Left ventricle myocardium inferior (tissue), 1 donor: ENCODE measurements at regions not wholly inside any gene's neighbourhood (a gene's known extent, or its start where the extent isn't known, plus 50 kb on each side); places are given as distances from the start of the nearest gene placed in this dataset.

Experiments used
- DNase-seq: peaks from one replicate; pipeline ENCODE4 v3.0.0-alpha.2; 2020
- H3K27ac ChIP-seq: fragments of 200-600 bp; replicated peaks from 2 replicates; pipeline ENCODE4 v1.8.0; 2021
- H3K27me3 ChIP-seq: fragments of 200-600 bp; 2 replicates; pipeline ENCODE4 v1.8.0; 2021; ENCODE audit warnings: low read depth
- H3K36me3 ChIP-seq: fragments of 200-600 bp; 2 replicates; pipeline ENCODE4 v1.8.0; 2021
- H3K4me1 ChIP-seq: fragments of 200-600 bp; 2 replicates; pipeline ENCODE4 v1.8.0; 2021
- H3K4me3 ChIP-seq: fragments of 200-600 bp; 2 replicates; pipeline ENCODE4 v1.8.0; 2021; ENCODE audit warnings: mild to moderate bottlenecking, moderate library complexity
- H3K9me3 ChIP-seq: fragments of 200-600 bp; replicated peaks from 2 replicates; pipeline ENCODE4 v1.8.0; 2021
- intact Hi-C: fragments of 100-400 bp; cut with micrococcal nuclease; formaldehyde crosslinking; loops from one replicate; pipeline ENCODE4 v1.11.0; 2022
- TF ChIP-seq, protein P1 (sequence below): fragments of 200-600 bp; IDR thresholded peaks from 2 replicates; pipeline ENCODE4 v1.8.0; 2021; ENCODE audit warnings: antibody characterized with exemption, mild to moderate bottlenecking, borderline replicate concordance
- donor health status: DM: no; HTN: yes; CAD: no; lungs with severe emphysema.

- DNase-seq, result no peak
Observed at GRCh38 chr1:209420276-209420675, 163.2 kb upstream of the CAMK1G start.

DNA sequence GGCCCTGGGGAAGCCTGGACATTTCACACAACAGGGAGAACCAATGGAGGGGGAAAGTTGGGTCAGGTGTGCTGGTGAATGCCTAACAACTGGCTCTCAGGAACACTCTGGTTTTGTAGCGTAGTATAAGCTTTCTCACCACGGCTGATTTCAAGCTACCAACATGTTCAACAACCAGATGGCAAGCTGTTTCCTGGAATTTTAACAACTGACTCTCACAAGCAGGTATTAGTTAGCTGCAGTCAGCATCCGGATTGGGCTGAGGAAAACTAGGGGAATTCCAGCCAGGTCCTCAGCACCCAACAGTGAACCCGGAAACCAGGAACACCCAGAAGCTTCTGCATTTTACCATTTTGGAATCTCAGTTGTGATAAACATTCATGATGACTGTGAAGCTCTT, 162.3 kb upstream of the CAMK1G start:
- H3K36me3 ChIP-seq, result no peaks in the 10 kb centered on the region
- H3K27ac ChIP-seq, result no peak overlapping the region
- no peak overlapping the region for H3K4me3 ChIP-seq
- intact Hi-C loops, result no loop called here
- TF ChIP-seq, protein P1, sequence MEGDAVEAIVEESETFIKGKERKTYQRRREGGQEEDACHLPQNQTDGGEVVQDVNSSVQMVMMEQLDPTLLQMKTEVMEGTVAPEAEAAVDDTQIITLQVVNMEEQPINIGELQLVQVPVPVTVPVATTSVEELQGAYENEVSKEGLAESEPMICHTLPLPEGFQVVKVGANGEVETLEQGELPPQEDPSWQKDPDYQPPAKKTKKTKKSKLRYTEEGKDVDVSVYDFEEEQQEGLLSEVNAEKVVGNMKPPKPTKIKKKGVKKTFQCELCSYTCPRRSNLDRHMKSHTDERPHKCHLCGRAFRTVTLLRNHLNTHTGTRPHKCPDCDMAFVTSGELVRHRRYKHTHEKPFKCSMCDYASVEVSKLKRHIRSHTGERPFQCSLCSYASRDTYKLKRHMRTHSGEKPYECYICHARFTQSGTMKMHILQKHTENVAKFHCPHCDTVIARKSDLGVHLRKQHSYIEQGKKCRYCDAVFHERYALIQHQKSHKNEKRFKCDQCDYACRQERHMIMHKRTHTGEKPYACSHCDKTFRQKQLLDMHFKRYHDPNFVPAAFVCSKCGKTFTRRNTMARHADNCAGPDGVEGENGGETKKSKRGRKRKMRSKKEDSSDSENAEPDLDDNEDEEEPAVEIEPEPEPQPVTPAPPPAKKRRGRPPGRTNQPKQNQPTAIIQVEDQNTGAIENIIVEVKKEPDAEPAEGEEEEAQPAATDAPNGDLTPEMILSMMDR, result no peak
- no peaks in the 10 kb centered on the region for H3K9me3 ChIP-seq
- H3K4me1 ChIP-seq, result no peaks in the 10 kb centered on the region
- H3K27me3 ChIP-seq, result peaks cover 13% of the 10 kb centered on the region
- DNase-seq, result no peak

More at GRCh38 chr1:209420276-209420675, 163.2 kb upstream of the CAMK1G start:
- intact Hi-C loops, result no loop called here
- peaks cover 13% of the 10 kb centered on the region for H3K27me3 ChIP-seq
- no peak overlapping the region for H3K4me3 ChIP-seq
- H3K4me1 ChIP-seq, result no peaks in the 10 kb centered on the region
- H3K27ac ChIP-seq, result no peak overlapping the region
- TF ChIP-seq, protein P1, result no peak
- H3K9me3 ChIP-seq, result no peaks in the 10 kb centered on the region
- no peaks in the 10 kb centered on the region for H3K36me3 ChIP-seq

DNA sequence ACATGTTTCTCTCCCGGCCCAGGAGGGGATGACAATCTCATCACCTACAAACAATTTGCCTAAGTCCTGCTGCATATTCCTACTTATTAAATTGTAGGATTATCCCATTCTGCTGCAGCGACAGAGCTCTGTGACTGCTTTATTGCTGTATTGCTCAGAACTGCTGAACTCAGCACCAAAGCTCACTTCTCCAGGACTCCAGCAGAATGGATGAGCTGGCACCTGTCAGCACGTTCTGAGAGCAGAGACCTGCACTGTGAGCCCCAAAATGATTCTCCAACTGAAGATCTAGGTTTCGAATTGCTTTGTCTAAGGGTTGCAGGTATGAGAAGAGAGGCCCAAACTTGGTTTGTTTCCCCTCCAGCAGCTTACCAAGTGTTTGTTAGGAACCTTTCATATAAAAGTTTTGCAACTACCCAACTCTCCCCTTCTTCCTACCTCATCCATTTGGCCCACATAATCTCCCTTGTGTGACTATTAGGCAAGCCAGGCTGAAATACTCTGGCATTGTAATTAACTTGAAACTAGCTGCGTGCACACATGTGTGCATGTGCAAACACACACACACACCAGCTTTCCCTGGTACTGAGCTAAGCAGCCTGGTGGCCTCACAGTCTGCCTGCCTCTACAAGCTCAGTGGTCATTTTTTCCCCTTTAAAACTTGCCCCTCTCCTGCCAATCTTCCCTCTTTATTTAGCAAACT, 161.4 kb upstream of the CAMK1G start:
- Histone ChIP-seq H3K9me3 (no peaks in the 10 kb centered on the region), H3K27ac (no peak overlapping the region), H3K27me3 (peaks cover 17% of the 10 kb centered on the region), H3K4me1 (no peaks in the 10 kb centered on the region), H3K4me3 (no peak overlapping the region), H3K36me3 (no peaks in the 10 kb centered on the region)
- TF ChIP-seq, protein P1, result no peak
- intact Hi-C loops, result no loop called here
- DNase-seq, result no peak

DNA sequence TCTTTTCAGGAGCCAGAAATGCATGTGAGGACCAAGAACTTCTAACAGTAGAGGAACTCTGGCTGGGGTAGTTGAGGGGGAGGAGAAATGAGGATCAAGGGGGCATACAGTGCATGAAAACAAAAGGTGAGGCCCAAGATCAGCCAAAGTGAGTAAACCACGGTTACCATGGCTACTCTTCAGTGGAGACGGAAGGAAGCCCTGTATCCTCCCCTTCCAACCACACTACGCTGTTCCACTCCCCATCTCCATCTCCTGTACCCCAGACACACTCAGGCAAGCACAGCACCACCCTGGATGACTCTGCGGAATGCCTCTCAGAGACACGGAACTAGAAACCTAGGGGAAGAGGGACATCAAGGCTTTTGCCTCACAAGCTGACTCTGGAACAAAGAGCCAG, 157.6 kb upstream of the CAMK1G start:
- intact Hi-C loops, result no loop called here
- H3K9me3 ChIP-seq, result no peaks in the 10 kb centered on the region
- TF ChIP-seq, protein P1, result no peak

GRCh38 chr1:209427277-209427676, 156.2 kb upstream of the CAMK1G start:
- Histone ChIP-seq H3K27me3 (peaks cover 59% of the 10 kb centered on the region), H3K4me3 (no peak overlapping the region), H3K27ac (no peak overlapping the region), H3K36me3 (no peaks in the 10 kb centered on the region), H3K9me3 (no peaks in the 10 kb centered on the region), H3K4me1 (no peaks in the 10 kb centered on the region)
- intact Hi-C loops, result no loop called here
- TF ChIP-seq, protein P1, result no peak
- DNase-seq, result no peak

More for the DNA sequence above, 157.6 kb upstream of the CAMK1G start:
- DNase-seq, result no peak
- Histone ChIP-seq H3K36me3 (no peaks in the 10 kb centered on the region), H3K27ac (no peak overlapping the region), H3K4me1 (no peaks in the 10 kb centered on the region), H3K27me3 (peaks cover 47% of the 10 kb centered on the region), H3K4me3 (no peak overlapping the region)
